GM12878 (cell line): ENCODE measurements at regions not wholly inside any gene's neighbourhood (a gene's known extent, or its start where the extent isn't known, plus 50 kb on each side); places are given as distances from the start of the nearest gene placed in this dataset.
"Not testable (repeated sequence)": the region's sequence is repeated elsewhere in the genome, so short reads cannot be mapped to it uniquely, and the experiment has no call there.

Experiments
- ATAC-seq: fragments of 200-7000 bp; cut with Tn5 transposase; 3 replicates; pipeline ENCODE4 v1.9.1; 2020; ENCODE audit warnings: mild to moderate bottlenecking, moderate library complexity
- BruUV-seq: library from RNA; stranded (reverse); fragments of 400-500 nt; replicated peaks from 2 replicates; lab custom pipeline; 2021; lab: Mats Ljungman, UMichigan
- CTCF ChIA-PET: fragments of 300-600 bp; sonication (Branson Sonifier 250); formaldehyde crosslinking; extraction: SDS; loops from one replicate; lab custom pipeline; 2021; ENCODE audit warnings: inconsistent platforms; lab: Yijun Ruan, JAX
- POLR2A ChIA-PET: fragments of 350-600 bp; formaldehyde crosslinking; extraction: SDS; loops from one replicate; lab custom pipeline; 2021; ENCODE audit warnings: inconsistent platforms; lab: Charles Lee
- RAD21 ChIA-PET: fragments of 300-600 bp; sonication (Branson Sonifier 250); formaldehyde crosslinking; loops from one replicate; lab custom pipeline; 2023; ENCODE audit warnings: antibody characterized with exemption; ENCODE audit not compliant: unreplicated experiment; lab: Charles Lee
- SMC1A ChIA-PET: fragments of 300-600 bp; sonication (Branson Sonifier 250); formaldehyde crosslinking; loops from one replicate; lab custom pipeline; 2023; ENCODE audit not compliant: unreplicated experiment, uncharacterized antibody; lab: Charles Lee
- DNase-seq: peaks from one replicate; pipeline ENCODE4 v3.0.0-alpha.2; 2011; ENCODE audit warnings: low read depth, low spot score
- FAIRE-seq: peaks from 3 replicates; lab custom pipeline; 2011; peaks lifted over from hg19 to GRCh38; lab: Jason Lieb, UNC
- H2AFZ ChIP-seq: 2 replicates; pipeline ENCODE4 v1.6.0; 2011; ENCODE audit warnings: low read depth, low read length, control low read depth; ENCODE audit not compliant: control insufficient read depth
- H3K27ac ChIP-seq: 2 replicates; pipeline ENCODE4 v1.5.1; 2011; ENCODE audit warnings: control low read depth; ENCODE audit not compliant: control insufficient read depth, insufficient read depth
- H3K27me3 ChIP-seq, 2 experiments: replicated peaks in 1 of 2; 2 replicates each; pipeline versions ENCODE4 v1.6.0 to v1.6.1; 2011; ENCODE audit warnings: low read length in 1 of 2; ENCODE audit not compliant: control insufficient read depth in 2 of 2, insufficient read depth in 2 of 2
- H3K36me3 ChIP-seq, 2 experiments: 2 replicates each; pipeline ENCODE4 v1.5.1; 2011; ENCODE audit warnings: low read length in 1 of 2; ENCODE audit not compliant: control insufficient read depth in 2 of 2, insufficient read depth in 2 of 2
- H3K4me1 ChIP-seq: 2 replicates; pipeline ENCODE4 v1.6.1; 2011; ENCODE audit warnings: mild to moderate bottlenecking, low read length, moderate library complexity, mixed read lengths; ENCODE audit not compliant: control insufficient read depth, insufficient read depth
- H3K4me2 ChIP-seq: 2 replicates; pipeline ENCODE4 v1.6.0; 2011; ENCODE audit warnings: control low read depth; ENCODE audit not compliant: control insufficient read depth, insufficient read depth
- H3K4me3 ChIP-seq: fragments of 200-600 bp; sonication (generic); 2 replicates; pipeline ENCODE4 v1.5.1; 2016
- H3K79me2 ChIP-seq: 2 replicates; pipeline ENCODE4 v1.6.0; 2011; ENCODE audit warnings: low read length; ENCODE audit not compliant: control insufficient read depth, insufficient read depth
- H3K9ac ChIP-seq: 2 replicates; pipeline ENCODE4 v1.8.0; 2011; ENCODE audit warnings: low read length, control low read depth, mixed read lengths; ENCODE audit not compliant: control insufficient read depth, insufficient read depth
- H3K9me3 ChIP-seq: replicated peaks from 3 replicates; pipeline ENCODE4 v1.5.1; 2011; ENCODE audit warnings: mild to moderate bottlenecking, low read length; ENCODE audit not compliant: control insufficient read depth, insufficient read depth
- H4K20me1 ChIP-seq: 2 replicates; pipeline ENCODE4 v1.6.0; 2011; ENCODE audit not compliant: control insufficient read depth, insufficient read depth
- ZNF592 ChIP-seq: fragments of 450-650 bp; IDR thresholded peaks from 2 replicates; pipeline ENCODE4 v1.6.1; 2017; ENCODE audit warnings: mild to moderate bottlenecking, moderate library complexity
- WGBS: methylation state at CpG from one replicate; pipeline ENCODE4 v1.1.6; 2016; ENCODE audit warnings: low lambda C conversion rate; ENCODE audit not compliant: insufficient replicate concordance, insufficient coverage; ENCODE audit errors: missing lambda C conversion rate; 5-methylcytosine and 5-hydroxymethylcytosine counted together
- in situ Hi-C: fragments of 300-500 bp; cut with MboI; formaldehyde crosslinking; loops from 9 replicates; pipeline ENCODE4 v1.14.3; 2018; ENCODE audit warnings: mixed read lengths
- intact Hi-C: fragments of 100-400 bp; cut with micrococcal nuclease; formaldehyde crosslinking; loops from one replicate; pipeline ENCODE4 v1.14.2; 2022; ENCODE audit not compliant: unreplicated experiment

- no peak for TF ChIP-seq ZNF592
Observed at GRCh38 chr14:106179761-106180160, 653.4 kb downstream of the TMEM121 start (continued).

GRCh38 chr14:106184771-106185170, 658.4 kb downstream of the TMEM121 start:
- CTCF ChIA-PET, DNase-seq, H3K4me3 ChIP-seq, H3K9ac ChIP-seq, FAIRE-seq, SMC1A ChIA-PET, H3K9me3 ChIP-seq, H4K20me1 ChIP-seq, RAD21 ChIA-PET, H3K27me3 ChIP-seq, in situ Hi-C loops, ATAC-seq, H2AFZ ChIP-seq, intact Hi-C loops, H3K4me1 ChIP-seq, H3K36me3 ChIP-seq, H3K4me2 ChIP-seq, POLR2A ChIA-PET, H3K79me2 ChIP-seq, BruUV-seq, H3K27ac ChIP-seq: not testable (repeated sequence)
- 9% methylated on average over 8 of the region's 8 CpGs for WGBS

GRCh38 chr14:106185174-106185836, 658.9 kb downstream of the TMEM121 start:
- BruUV-seq, in situ Hi-C loops, H3K27me3 ChIP-seq, POLR2A ChIA-PET, H3K4me1 ChIP-seq, H2AFZ ChIP-seq, intact Hi-C loops, DNase-seq, H3K36me3 ChIP-seq, H3K79me2 ChIP-seq, H3K4me3 ChIP-seq, FAIRE-seq, H4K20me1 ChIP-seq, ATAC-seq, SMC1A ChIA-PET, H3K9ac ChIP-seq, H3K4me2 ChIP-seq, H3K27ac ChIP-seq, H3K9me3 ChIP-seq: not testable (repeated sequence)
- 35% methylated on average over 6 of the region's 6 CpGs for WGBS
- ChIA-PET RAD21 (interaction anchor here (0.7 kb wide), 1 partner anchor 655 kb away, joined by 3 read pairs; no protein-coding TSS in a partner anchor), CTCF (interaction anchor here (0.8 kb wide), 1 partner anchor 475 kb away, joined by 3 read pairs; no protein-coding TSS in a partner anchor)
